GM12872 (cell line): ENCODE measurements at regions not wholly inside any gene's neighbourhood (a gene's known extent, or its start where the extent isn't known, plus 50 kb on each side); places are given as distances from the start of the nearest gene placed in this dataset.

ENCODE experiments used
- TF ChIP-seq, protein P1 (sequence below): IDR thresholded peaks from 3 replicates; pipeline ENCODE4 v1.5.1; 2011; ENCODE audit warnings: low read depth, mild to moderate bottlenecking, low read length, moderate library complexity; ENCODE audit not compliant: insufficient read depth

DNA sequence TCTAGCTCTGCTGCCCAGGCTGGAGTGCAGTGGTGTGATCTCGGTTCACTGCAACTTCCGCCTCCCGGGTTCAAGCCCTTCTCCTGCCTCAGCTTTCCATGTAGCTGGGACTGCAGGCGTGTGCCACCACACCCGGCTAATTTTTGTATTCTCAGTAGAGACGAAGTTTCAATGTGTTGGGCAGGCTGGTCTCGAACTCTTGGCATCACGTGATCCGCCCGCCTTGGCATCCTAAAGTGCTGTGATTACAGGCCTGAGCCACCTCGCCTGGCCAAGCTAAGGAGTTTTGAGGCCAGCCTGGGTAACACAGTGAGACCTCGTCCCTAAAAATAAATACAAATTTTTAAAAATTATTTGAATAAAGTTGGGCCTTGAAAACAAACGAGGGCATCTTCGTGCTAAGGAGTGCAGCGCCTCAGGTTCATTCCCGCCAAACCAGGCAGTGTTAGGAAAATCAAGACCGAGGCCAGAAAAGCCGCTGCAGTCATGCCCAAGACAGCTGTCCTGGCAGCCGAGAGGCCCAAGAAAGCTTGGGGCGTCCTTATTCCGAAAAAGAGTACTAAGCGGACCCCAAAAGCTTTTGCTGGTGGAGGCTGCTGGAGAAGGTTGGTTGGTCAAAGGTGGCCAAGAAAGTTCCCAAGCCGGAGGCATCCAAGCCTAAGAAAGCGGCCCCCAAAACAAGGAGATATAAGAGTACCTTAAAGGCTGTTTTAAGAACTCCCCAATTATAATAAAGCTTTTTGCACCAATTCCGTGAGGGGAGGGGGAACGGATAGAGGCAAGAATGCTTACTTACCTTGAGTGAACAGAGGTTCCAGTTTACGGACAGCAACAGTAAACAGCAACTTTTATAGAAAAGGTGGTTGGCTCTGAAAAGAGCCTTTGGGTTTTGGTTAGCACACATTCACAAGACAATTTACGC is 109.0 kb downstream of the HFE start:
- TF ChIP-seq, protein P1, sequence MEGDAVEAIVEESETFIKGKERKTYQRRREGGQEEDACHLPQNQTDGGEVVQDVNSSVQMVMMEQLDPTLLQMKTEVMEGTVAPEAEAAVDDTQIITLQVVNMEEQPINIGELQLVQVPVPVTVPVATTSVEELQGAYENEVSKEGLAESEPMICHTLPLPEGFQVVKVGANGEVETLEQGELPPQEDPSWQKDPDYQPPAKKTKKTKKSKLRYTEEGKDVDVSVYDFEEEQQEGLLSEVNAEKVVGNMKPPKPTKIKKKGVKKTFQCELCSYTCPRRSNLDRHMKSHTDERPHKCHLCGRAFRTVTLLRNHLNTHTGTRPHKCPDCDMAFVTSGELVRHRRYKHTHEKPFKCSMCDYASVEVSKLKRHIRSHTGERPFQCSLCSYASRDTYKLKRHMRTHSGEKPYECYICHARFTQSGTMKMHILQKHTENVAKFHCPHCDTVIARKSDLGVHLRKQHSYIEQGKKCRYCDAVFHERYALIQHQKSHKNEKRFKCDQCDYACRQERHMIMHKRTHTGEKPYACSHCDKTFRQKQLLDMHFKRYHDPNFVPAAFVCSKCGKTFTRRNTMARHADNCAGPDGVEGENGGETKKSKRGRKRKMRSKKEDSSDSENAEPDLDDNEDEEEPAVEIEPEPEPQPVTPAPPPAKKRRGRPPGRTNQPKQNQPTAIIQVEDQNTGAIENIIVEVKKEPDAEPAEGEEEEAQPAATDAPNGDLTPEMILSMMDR = no peak

DNA sequence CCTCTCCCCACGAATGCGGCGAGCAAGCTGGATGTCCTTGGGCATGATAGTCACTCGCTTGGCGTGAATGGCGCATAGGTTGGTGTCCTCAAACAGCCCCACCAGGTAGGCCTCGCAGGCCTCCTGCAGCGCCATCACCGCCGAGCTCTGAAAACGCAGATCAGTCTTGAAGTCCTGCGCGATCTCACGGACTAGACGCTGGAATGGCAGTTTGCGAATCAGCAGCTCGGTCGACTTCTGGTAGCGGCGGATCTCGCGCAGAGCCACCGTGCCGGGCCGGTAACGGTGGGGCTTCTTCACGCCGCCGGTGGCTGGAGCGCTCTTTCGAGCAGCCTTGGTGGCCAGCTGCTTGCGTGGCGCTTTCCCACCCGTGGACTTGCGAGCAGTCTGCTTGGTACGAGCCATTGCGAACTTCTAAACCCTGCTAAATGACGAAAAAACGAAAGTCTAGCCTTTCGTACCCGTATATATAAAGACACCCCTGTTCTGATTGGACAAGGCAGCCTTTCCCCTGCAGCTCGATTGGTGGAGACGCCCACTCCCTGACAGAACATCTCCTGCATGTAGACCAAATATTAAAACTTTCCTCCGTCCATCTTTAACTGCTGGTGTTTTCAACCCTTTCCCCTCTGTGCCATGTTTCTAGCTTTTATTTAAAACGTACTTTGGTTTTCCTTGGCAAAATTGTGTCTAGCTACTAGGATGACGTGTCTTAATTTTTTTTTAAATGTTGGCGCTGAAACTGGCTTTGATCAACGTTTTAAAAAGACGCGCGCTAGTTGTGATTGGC is 109.8 kb downstream of the HFE start:
- TF ChIP-seq, protein P1 = 0 out of 3 replicates have a peak, but pooled peaks have one; percentile 16

DNA sequence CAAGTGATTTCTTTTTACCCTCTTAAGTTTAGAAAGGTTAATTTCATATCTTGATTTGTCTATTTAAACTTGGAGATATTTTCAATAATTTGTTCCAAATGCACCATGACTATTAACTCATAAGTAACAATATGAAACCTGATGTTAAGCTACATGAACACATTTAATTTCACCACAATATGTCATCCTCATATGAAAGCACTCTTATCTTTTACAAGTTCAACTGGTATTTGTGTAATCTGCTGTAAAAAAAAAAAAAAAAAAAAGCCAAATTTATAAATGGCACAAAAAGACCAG is 110.4 kb downstream of the HFE start:
- TF ChIP-seq, protein P1 = no peak

DNA sequence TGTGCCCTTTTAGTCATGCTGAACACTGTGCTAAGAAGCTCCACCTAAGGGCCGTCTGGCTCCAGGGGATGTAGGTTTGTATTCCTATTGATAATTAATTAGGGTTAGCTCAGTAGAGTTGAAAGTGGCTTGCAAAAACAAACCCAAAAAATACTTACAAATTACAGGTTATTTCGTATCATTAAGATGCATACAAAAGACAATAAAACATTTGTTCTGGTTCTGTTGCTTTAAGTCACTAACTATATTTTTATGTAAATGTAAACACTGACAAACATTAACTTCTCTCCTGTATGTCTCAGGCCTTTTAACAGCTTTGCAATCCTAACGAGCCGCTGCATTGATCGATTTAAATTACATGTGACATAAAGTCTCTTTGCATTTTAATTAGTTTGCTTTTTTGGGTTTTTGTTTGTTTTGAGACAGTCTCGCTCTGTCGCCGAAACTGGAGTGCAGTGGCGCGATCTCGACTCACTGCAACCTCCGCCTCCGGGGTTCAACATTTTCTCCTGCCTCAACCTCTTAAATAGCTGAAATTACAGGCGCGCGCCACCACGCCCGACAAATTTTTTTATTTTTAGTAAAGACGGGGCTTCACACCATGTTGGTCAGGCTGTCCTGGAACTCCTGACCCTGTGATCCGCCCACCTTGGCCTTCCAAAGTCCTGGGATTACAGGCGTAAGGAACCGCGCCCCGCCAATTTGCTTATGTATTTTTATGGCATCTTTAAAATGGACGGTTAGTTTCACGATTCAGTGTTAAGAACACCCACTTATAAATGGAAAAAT is 110.9 kb downstream of the HFE start:
- TF ChIP-seq, protein P1 = no peak

DNA sequence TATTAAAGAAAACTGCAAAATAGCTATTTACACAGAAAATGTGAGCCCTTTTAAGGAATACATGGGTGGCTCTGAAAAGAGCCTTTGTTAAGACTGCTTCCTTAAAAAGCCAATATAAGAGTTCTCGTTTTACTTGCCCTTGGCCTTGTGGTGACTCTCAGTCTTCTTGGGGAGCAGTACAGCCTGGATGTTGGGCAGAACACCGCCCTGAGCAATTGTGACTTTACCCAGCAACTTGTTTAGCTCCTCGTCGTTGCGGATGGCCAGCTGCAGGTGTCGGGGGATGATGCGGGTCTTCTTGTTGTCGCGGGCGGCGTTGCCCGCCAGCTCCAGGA is 111.5 kb downstream of the HFE start:
- TF ChIP-seq, protein P1 = no peak

DNA sequence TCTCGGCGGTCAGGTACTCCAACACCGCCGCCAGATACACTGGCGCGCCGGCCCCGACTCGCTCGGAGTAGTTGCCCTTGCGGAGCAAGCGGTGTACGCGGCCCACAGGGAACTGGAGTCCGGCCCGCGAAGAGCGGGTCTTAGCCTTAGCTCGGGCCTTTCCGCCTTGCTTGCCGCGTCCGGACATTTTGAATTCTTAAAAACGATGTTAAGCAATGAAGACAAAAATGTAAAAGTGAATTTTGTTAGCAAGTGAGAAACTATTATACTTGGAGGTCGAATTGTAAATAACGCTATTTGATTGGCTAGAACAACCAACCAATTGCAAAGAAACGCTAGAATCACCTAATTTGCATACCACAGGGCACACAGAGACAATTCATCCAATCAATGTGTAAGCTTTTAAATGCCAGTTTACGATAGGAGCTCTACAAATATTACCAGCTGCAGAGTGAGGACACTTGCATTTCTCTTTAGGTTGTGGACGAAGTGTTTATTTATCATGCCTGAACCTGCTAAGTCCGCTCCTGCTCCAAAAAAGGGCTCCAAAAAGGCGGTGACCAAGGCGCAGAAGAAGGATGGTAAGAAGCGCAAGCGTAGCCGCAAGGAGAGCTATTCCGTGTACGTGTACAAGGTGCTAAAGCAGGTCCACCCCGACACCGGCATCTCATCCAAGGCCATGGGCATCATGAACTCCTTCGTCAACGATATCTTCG is 112.0 kb downstream of the HFE start:
- TF ChIP-seq, protein P1 = no peak
